CD4-positive, CD25-positive, alpha-beta regulatory T cell (primary cell): ENCODE measurements at regions not wholly inside any gene's neighbourhood (a gene's known extent, or its start where the extent isn't known, plus 50 kb on each side); places are given as distances from the start of the nearest gene placed in this dataset.

ENCODE experiments used
- ATAC-seq, 2 donors: fragments of 150-1000 bp; cut with Tn5 transposase; one replicate each; pipeline ENCODE4 v1.10.0; 2021; ENCODE audit warnings: low read depth in 2 of 2, moderate number of reproducible peaks in 2 of 2, moderate library complexity in 1 of 2
- DNase-seq, 3 donors: peaks; one replicate each; pipeline versions ENCODE4 v3.0.0 to v3.0.0-alpha.2; 2012 to 2022; ENCODE audit warnings: mixed read lengths in 1 of 3
- H3K27ac ChIP-seq: one replicate; pipeline ENCODE4 v1.7.0; 2013; ENCODE audit warnings: mild to moderate bottlenecking, low read length; ENCODE audit not compliant: insufficient read depth, poor library complexity, severe bottlenecking
- H3K27me3 ChIP-seq: one replicate; pipeline ENCODE4 v1.7.0; 2013; ENCODE audit warnings: low read length; ENCODE audit not compliant: control insufficient read depth, insufficient read depth
- H3K36me3 ChIP-seq: one replicate; pipeline ENCODE4 v1.7.0; 2013; ENCODE audit warnings: mild to moderate bottlenecking, low read length, moderate library complexity; ENCODE audit not compliant: control insufficient read depth, insufficient read depth
- H3K4me1 ChIP-seq: 2 replicates; pipeline ENCODE4 v1.7.0; 2013; ENCODE audit warnings: mild to moderate bottlenecking, low read length; ENCODE audit not compliant: insufficient read depth, control insufficient read depth, poor library complexity, severe bottlenecking
- H3K4me3 ChIP-seq: one replicate; pipeline ENCODE4 v1.7.0; 2013; ENCODE audit warnings: low read depth, mild to moderate bottlenecking, low read length, moderate library complexity
- H3K9me3 ChIP-seq, 2 experiments: 1 replicate in 1 of 2; 2 replicates in 1 of 2; pipeline ENCODE4 v1.7.0; 2013; ENCODE audit warnings: low read length in 2 of 2, mild to moderate bottlenecking in 1 of 2, moderate library complexity in 1 of 2; ENCODE audit not compliant: control insufficient read depth in 2 of 2
- H3K27ac Mint-ChIP-seq, 3 donors: one replicate each; pipeline ENCODE4 v1.8.0; 2020 to 2022; ENCODE audit warnings: mild to moderate bottlenecking in 3 of 3, mixed read lengths in 3 of 3, moderate library complexity in 2 of 3
- H3K27me3 Mint-ChIP-seq: one replicate; pipeline ENCODE4 v1.8.0; 2022; ENCODE audit warnings: mild to moderate bottlenecking, mixed read lengths
- H3K36me3 Mint-ChIP-seq: one replicate; pipeline ENCODE4 v1.8.0; 2020; ENCODE audit warnings: mixed read lengths
- H3K4me1 Mint-ChIP-seq, 4 donors: one replicate each; pipeline ENCODE4 v1.8.0; 2020 to 2022; ENCODE audit warnings: mixed read lengths in 4 of 4, mild to moderate bottlenecking in 1 of 4
- H3K4me3 Mint-ChIP-seq, 4 donors: one replicate each; pipeline ENCODE4 v1.8.0; 2020 to 2022; ENCODE audit warnings: mild to moderate bottlenecking in 4 of 4, mixed read lengths in 4 of 4, moderate library complexity in 3 of 4
- H3K9me3 Mint-ChIP-seq, 7 donors: one replicate each; pipeline ENCODE4 v1.8.0; 2020 to 2022; ENCODE audit warnings: mixed read lengths in 7 of 7, mild to moderate bottlenecking in 3 of 7, moderate library complexity in 2 of 7

- H3K9me3 ChIP-seq = no peaks in the 10 kb centered on the region
- no peak for DNase-seq
- H3K27me3 Mint-ChIP-seq = peaks cover 6% of the 10 kb centered on the region
- no peak overlapping the region for H3K27ac ChIP-seq
- H3K36me3 Mint-ChIP-seq = no peaks in the 10 kb centered on the region
- no peak overlapping the region for H3K4me3 ChIP-seq
- H3K36me3 ChIP-seq = no peaks in the 10 kb centered on the region
- H3K4me1 Mint-ChIP-seq = no peaks in the 10 kb centered on the region
- H3K4me3 Mint-ChIP-seq = peak overlapping the region in 1 of 4 donors; percentile 2
- no peak for ATAC-seq
- no peaks in the 10 kb centered on the region for H3K9me3 Mint-ChIP-seq
- H3K4me1 ChIP-seq = no peaks in the 10 kb centered on the region
- no peak overlapping the region for H3K27ac Mint-ChIP-seq
- H3K27me3 ChIP-seq = no peaks in the 10 kb centered on the region
Measured at GRCh38 chr15:25504307-25504706, 65.5 kb upstream of the UBE3A start.

GRCh38 chr15:25501828-25502446 lies 63.1 kb upstream of the UBE3A start:
- Histone ChIP-seq H3K9me3 (no peaks in the 10 kb centered on the region), H3K4me3 (no peak overlapping the region), H3K36me3 (no peaks in the 10 kb centered on the region), H3K27me3 (no peaks in the 10 kb centered on the region), H3K27ac (no peak overlapping the region), H3K4me1 (no peaks in the 10 kb centered on the region)
- no peaks in the 10 kb centered on the region for H3K36me3 Mint-ChIP-seq
- no peak overlapping the region for H3K4me3 Mint-ChIP-seq
- no peak overlapping the region for H3K27ac Mint-ChIP-seq
- H3K4me1 Mint-ChIP-seq = no peaks in the 10 kb centered on the region
- H3K9me3 Mint-ChIP-seq = peaks cover 0 to 2% (median 0%) of the 10 kb centered on the region in 7 donors
- no peak for ATAC-seq
- H3K27me3 Mint-ChIP-seq = peaks cover 3% of the 10 kb centered on the region
- DNase-seq = peak in 2 of 3 donors; percentile 12 to 24

GRCh38 chr15:25498835-25499234 lies 60.0 kb upstream of the UBE3A start:
- DNase-seq = no peak
- no peak overlapping the region for H3K4me3 ChIP-seq
- no peaks in the 10 kb centered on the region for H3K36me3 ChIP-seq
- Mint-ChIP-seq H3K27me3 (no peaks in the 10 kb centered on the region), H3K9me3 (peaks cover 0 to 10% (median 0%) of the 10 kb centered on the region in 7 donors), H3K4me1 (no peaks in the 10 kb centered on the region), H3K36me3 (no peaks in the 10 kb centered on the region), H3K27ac (no peak overlapping the region), H3K4me3 (no peak overlapping the region)
- H3K27me3 ChIP-seq = no peaks in the 10 kb centered on the region
- no peak for ATAC-seq
- no peaks in the 10 kb centered on the region for H3K9me3 ChIP-seq
- no peak overlapping the region for H3K27ac ChIP-seq
- no peaks in the 10 kb centered on the region for H3K4me1 ChIP-seq

- DNase-seq (no peak), ATAC-seq (no peak)
- H3K9me3 Mint-ChIP-seq = peaks cover 0 to 17% (median 4%) of the 10 kb centered on the region in 7 donors
- no peak overlapping the region for H3K4me3 Mint-ChIP-seq
- Histone ChIP-seq H3K4me1 (no peaks in the 10 kb centered on the region), H3K4me3 (no peak overlapping the region), H3K9me3 (no peaks in the 10 kb centered on the region), H3K27ac (no peak overlapping the region), H3K27me3 (no peaks in the 10 kb centered on the region), H3K36me3 (no peaks in the 10 kb centered on the region)
- H3K27me3 Mint-ChIP-seq = no peaks in the 10 kb centered on the region
- H3K27ac Mint-ChIP-seq = no peak overlapping the region
- H3K4me1 Mint-ChIP-seq = no peaks in the 10 kb centered on the region
- H3K36me3 Mint-ChIP-seq = no peaks in the 10 kb centered on the region
Measured at GRCh38 chr15:25497934-25498333, 59.1 kb upstream of the UBE3A start.

- no peaks in the 10 kb centered on the region for H3K4me1 ChIP-seq
- no peak overlapping the region for H3K4me3 ChIP-seq
- DNase-seq (no peak), ATAC-seq (no peak)
- H3K27me3 Mint-ChIP-seq = no peaks in the 10 kb centered on the region
- no peak overlapping the region for H3K4me3 Mint-ChIP-seq
- peaks cover 0 to 27% (median 14%) of the 10 kb centered on the region in 7 donors for H3K9me3 Mint-ChIP-seq
- H3K27ac ChIP-seq = no peak overlapping the region
- H3K36me3 Mint-ChIP-seq = no peaks in the 10 kb centered on the region
- H3K27me3 ChIP-seq = no peaks in the 10 kb centered on the region
- H3K4me1 Mint-ChIP-seq = no peaks in the 10 kb centered on the region
- H3K36me3 ChIP-seq = no peaks in the 10 kb centered on the region
- H3K27ac Mint-ChIP-seq = peak overlapping the region in 1 of 3 donors; percentile 4
- H3K9me3 ChIP-seq = peaks cover 4 to 7% of the 10 kb centered on the region in 2 experiments
Measured at GRCh38 chr15:25493823-25494526, 55.2 kb upstream of the UBE3A start.

GRCh38 chr15:25492315-25492714 lies 53.5 kb upstream of the UBE3A start:
- Histone ChIP-seq H3K27ac (no peak overlapping the region), H3K9me3 (peaks cover 10% of the 10 kb centered on the region in 2 experiments), H3K36me3 (no peaks in the 10 kb centered on the region), H3K4me3 (no peak overlapping the region), H3K27me3 (no peaks in the 10 kb centered on the region), H3K4me1 (no peaks in the 10 kb centered on the region)
- Mint-ChIP-seq H3K4me1 (no peaks in the 10 kb centered on the region), H3K9me3 (peaks cover 0 to 27% (median 14%) of the 10 kb centered on the region in 7 donors), H3K27ac (no peak overlapping the region), H3K27me3 (no peaks in the 10 kb centered on the region), H3K36me3 (no peaks in the 10 kb centered on the region), H3K4me3 (no peak overlapping the region)
- no peak for ATAC-seq
- no peak for DNase-seq
